Gastroesophageal sphincter (tissue), 3 donors: ENCODE measurements at regions not wholly inside any gene's neighbourhood (a gene's known extent, or its start where the extent isn't known, plus 50 kb on each side); places are given as distances from the start of the nearest gene placed in this dataset.

ENCODE experiments used
- POLR2A ChIP-seq, 2 donors: fragments of 450-650 bp; IDR thresholded peaks; one replicate each; pipeline ENCODE4 v1.6.1; 2017; ENCODE audit warnings: antibody characterized with exemption in 2 of 2, mild to moderate bottlenecking in 2 of 2, moderate library complexity in 1 of 2
- POLR2AphosphoS5 ChIP-seq: sonication (generic); formaldehyde crosslinking; IDR thresholded peaks from one replicate; pipeline ENCODE4 v1.6.1; 2017; ENCODE audit warnings: antibody characterized with exemption
- TF ChIP-seq, protein P1 (sequence below), 4 experiments: fragments of 200-600 bp in 2 of 4; fragments of 450-650 bp in 2 of 4; sonication (generic) in 1 of 4; IDR thresholded peaks; one replicate each; pipeline ENCODE4 v1.5.1; 2017 to 2019; ENCODE audit warnings: antibody characterized with exemption in 4 of 4, mild to moderate bottlenecking in 2 of 4, moderate library complexity in 2 of 4

DNA sequence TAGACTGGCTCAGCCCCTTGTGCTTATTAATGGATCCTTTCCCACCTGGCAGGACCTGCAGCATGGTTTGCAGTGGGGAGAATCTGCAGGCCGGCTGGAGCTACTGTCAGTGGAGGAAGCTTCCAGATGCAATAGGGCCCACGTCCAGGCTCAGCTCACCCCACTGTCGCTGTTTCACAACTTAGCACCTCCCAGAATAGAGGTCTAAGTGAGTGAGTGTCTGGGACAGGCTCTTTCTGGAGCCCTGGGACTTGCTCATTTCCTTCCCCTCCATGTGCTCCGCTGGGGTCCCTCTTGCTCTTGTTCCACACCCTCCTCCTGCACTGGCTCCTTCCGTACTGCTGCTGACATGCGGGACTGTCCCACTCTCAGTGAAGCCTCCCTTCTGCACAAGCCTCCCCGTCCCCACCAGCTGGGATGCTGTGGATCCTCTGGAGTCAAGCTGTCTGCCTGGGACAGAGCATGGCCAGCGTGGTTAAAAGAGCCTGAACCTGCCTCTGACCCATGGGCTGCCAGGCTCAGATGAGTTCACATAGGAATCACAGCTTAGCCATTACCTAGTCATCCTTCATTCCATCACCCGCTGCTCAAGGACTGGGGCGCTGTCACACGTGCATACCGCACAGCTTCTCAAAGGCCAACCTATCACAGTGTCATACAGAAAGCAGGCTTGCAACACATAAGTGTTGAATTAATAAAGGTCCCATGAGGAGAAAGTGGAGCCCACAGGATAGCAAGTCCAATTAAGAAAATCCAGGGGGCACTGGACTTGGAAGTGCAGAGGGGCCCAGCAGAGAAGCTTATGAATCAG is 135.9 kb downstream of the ACKR3 start:
- TF ChIP-seq, protein P1, sequence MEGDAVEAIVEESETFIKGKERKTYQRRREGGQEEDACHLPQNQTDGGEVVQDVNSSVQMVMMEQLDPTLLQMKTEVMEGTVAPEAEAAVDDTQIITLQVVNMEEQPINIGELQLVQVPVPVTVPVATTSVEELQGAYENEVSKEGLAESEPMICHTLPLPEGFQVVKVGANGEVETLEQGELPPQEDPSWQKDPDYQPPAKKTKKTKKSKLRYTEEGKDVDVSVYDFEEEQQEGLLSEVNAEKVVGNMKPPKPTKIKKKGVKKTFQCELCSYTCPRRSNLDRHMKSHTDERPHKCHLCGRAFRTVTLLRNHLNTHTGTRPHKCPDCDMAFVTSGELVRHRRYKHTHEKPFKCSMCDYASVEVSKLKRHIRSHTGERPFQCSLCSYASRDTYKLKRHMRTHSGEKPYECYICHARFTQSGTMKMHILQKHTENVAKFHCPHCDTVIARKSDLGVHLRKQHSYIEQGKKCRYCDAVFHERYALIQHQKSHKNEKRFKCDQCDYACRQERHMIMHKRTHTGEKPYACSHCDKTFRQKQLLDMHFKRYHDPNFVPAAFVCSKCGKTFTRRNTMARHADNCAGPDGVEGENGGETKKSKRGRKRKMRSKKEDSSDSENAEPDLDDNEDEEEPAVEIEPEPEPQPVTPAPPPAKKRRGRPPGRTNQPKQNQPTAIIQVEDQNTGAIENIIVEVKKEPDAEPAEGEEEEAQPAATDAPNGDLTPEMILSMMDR (IDR thresholded peaks at IDR 0.05) = no peak
- TF ChIP-seq POLR2A (IDR thresholded peaks at IDR 0.05) = no peak
- no peak for TF ChIP-seq POLR2AphosphoS5
